ENCODE measurements at regions not wholly inside any gene's neighbourhood (a gene's known extent, or its start where the extent isn't known, plus 50 kb on each side); places are given as distances from the start of the nearest gene placed in this dataset.

GRCh38 chr3:113086560-113087461 is 96.0 kb downstream of the GTPBP8 start:
- ATAC-seq, result no peak
- Mint-ChIP-seq H3K9me3 (no peaks in the 10 kb centered on the region), H3K27ac (peak overlapping the region; percentile 74), H3K36me3 (no peaks in the 10 kb centered on the region), H3K4me1 (peaks cover 6% of the 10 kb centered on the region), H3K4me3 (no peak overlapping the region)
- no peak for DNase-seq (ENCODE audit: low spot score in 2 of 2)

- no peak overlapping the region for H3K4me3 Mint-ChIP-seq
- H3K36me3 Mint-ChIP-seq, result no peaks in the 10 kb centered on the region
- no peak overlapping the region for H3K27ac Mint-ChIP-seq
- H3K4me1 Mint-ChIP-seq, result peaks cover 6% of the 10 kb centered on the region
- ATAC-seq, result no peak
- no peaks in the 10 kb centered on the region for H3K9me3 Mint-ChIP-seq
- DNase-seq (ENCODE audit: low spot score in 2 of 2), result no peak
Measured at GRCh38 chr3:113088616-113089015, 97.8 kb downstream of the GTPBP8 start.

- H3K9me3 Mint-ChIP-seq, result no peaks in the 10 kb centered on the region
- no peak overlapping the region for H3K27ac Mint-ChIP-seq
- H3K4me3 Mint-ChIP-seq, result no peak overlapping the region
- H3K4me1 Mint-ChIP-seq, result peaks cover 6% of the 10 kb centered on the region
- ATAC-seq (no peak), DNase-seq (ENCODE audit: low spot score in 2 of 2) (no peak)
- no peaks in the 10 kb centered on the region for H3K36me3 Mint-ChIP-seq
Measured at GRCh38 chr3:113091417-113091816, 100.6 kb downstream of the GTPBP8 start.

- Mint-ChIP-seq H3K9me3 (no peaks in the 10 kb centered on the region), H3K4me3 (no peak overlapping the region), H3K36me3 (no peaks in the 10 kb centered on the region), H3K4me1 (no peaks in the 10 kb centered on the region), H3K27ac (no peak overlapping the region)
- DNase-seq (ENCODE audit: low spot score in 2 of 2) (no peak), ATAC-seq (no peak)
Measured at GRCh38 chr3:113092746-113093145, 102.0 kb downstream of the GTPBP8 start.

GRCh38 chr3:113094337-113095221 is 103.8 kb downstream of the GTPBP8 start:
- Mint-ChIP-seq H3K27ac (no peak overlapping the region), H3K4me1 (no peaks in the 10 kb centered on the region), H3K9me3 (no peaks in the 10 kb centered on the region), H3K4me3 (no peak overlapping the region), H3K36me3 (no peaks in the 10 kb centered on the region)
- ATAC-seq, result no peak
- no peak for DNase-seq (ENCODE audit: low spot score in 2 of 2)

- Mint-ChIP-seq H3K36me3 (no peaks in the 10 kb centered on the region), H3K4me1 (no peaks in the 10 kb centered on the region), H3K27ac (no peak overlapping the region), H3K4me3 (no peak overlapping the region), H3K9me3 (no peaks in the 10 kb centered on the region)
- DNase-seq (ENCODE audit: low spot score in 2 of 2) (no peak), ATAC-seq (no peak)
Measured at GRCh38 chr3:113096188-113096892, 105.6 kb downstream of the GTPBP8 start.

- H3K27ac Mint-ChIP-seq, result no peak overlapping the region
- no peak overlapping the region for H3K4me3 Mint-ChIP-seq
- H3K4me1 Mint-ChIP-seq, result no peaks in the 10 kb centered on the region
- no peak for ATAC-seq
- H3K36me3 Mint-ChIP-seq, result no peaks in the 10 kb centered on the region
- H3K9me3 Mint-ChIP-seq, result no peaks in the 10 kb centered on the region
- DNase-seq (ENCODE audit: low spot score in 2 of 2), result no peak
Measured at GRCh38 chr3:113097960-113098447, 107.2 kb downstream of the GTPBP8 start.

GRCh38 chr3:113100063-113100462 is 109.3 kb downstream of the GTPBP8 start:
- Mint-ChIP-seq H3K27ac (no peak overlapping the region), H3K9me3 (no peaks in the 10 kb centered on the region), H3K36me3 (no peaks in the 10 kb centered on the region), H3K4me3 (no peak overlapping the region), H3K4me1 (no peaks in the 10 kb centered on the region)
- ATAC-seq (no peak), DNase-seq (ENCODE audit: low spot score in 2 of 2) (no peak)

GRCh38 chr3:113103588-113103987 is 107.8 kb upstream of the BOC start:
- Mint-ChIP-seq H3K4me3 (no peak overlapping the region), H3K27ac (no peak overlapping the region), H3K4me1 (no peaks in the 10 kb centered on the region), H3K9me3 (no peaks in the 10 kb centered on the region), H3K36me3 (no peaks in the 10 kb centered on the region)
- DNase-seq (ENCODE audit: low spot score in 2 of 2), result no peak
- ATAC-seq, result no peak

GRCh38 chr3:113104357-113105092 is 106.8 kb upstream of the BOC start:
- Mint-ChIP-seq H3K36me3 (no peaks in the 10 kb centered on the region), H3K4me1 (no peaks in the 10 kb centered on the region), H3K9me3 (no peaks in the 10 kb centered on the region), H3K27ac (no peak overlapping the region), H3K4me3 (no peak overlapping the region)
- DNase-seq (ENCODE audit: low spot score in 2 of 2) (no peak), ATAC-seq (no peak)

- ATAC-seq (no peak), DNase-seq (ENCODE audit: low spot score in 2 of 2) (no peak)
- H3K9me3 Mint-ChIP-seq, result no peaks in the 10 kb centered on the region
- H3K27ac Mint-ChIP-seq, result no peak overlapping the region
- H3K4me1 Mint-ChIP-seq, result no peaks in the 10 kb centered on the region
- no peaks in the 10 kb centered on the region for H3K36me3 Mint-ChIP-seq
- no peak overlapping the region for H3K4me3 Mint-ChIP-seq
Measured at GRCh38 chr3:113105093-113105449, 106.3 kb upstream of the BOC start.

GRCh38 chr3:113105966-113106660 is 105.2 kb upstream of the BOC start:
- no peak for ATAC-seq
- H3K9me3 Mint-ChIP-seq, result no peaks in the 10 kb centered on the region
- H3K27ac Mint-ChIP-seq, result no peak overlapping the region
- peaks cover 6% of the 10 kb centered on the region for H3K4me1 Mint-ChIP-seq
- no peak overlapping the region for H3K4me3 Mint-ChIP-seq
- H3K36me3 Mint-ChIP-seq, result no peaks in the 10 kb centered on the region
- DNase-seq (ENCODE audit: low spot score in 2 of 2), result no peak

GRCh38 chr3:113110267-113110666 is 101.1 kb upstream of the BOC start:
- Mint-ChIP-seq H3K4me3 (no peak overlapping the region), H3K36me3 (no peaks in the 10 kb centered on the region)
- no peak for DNase-seq (ENCODE audit: low spot score in 2 of 2)

GRCh38 chr3:113111011-113111707 is 100.2 kb upstream of the BOC start:
- no peaks in the 10 kb centered on the region for H3K36me3 Mint-ChIP-seq
- peak; percentile 89 for ATAC-seq
- H3K27ac Mint-ChIP-seq, result no peak overlapping the region
- H3K4me3 Mint-ChIP-seq, result no peak overlapping the region
- DNase-seq (ENCODE audit: low spot score in 2 of 2), result no peak
- no peaks in the 10 kb centered on the region for H3K9me3 Mint-ChIP-seq
- H3K4me1 Mint-ChIP-seq, result peaks cover 11% of the 10 kb centered on the region

More at GRCh38 chr3:113110267-113110666, 101.1 kb upstream of the BOC start:
- Mint-ChIP-seq H3K4me1 (peaks cover 11% of the 10 kb centered on the region), H3K27ac (no peak overlapping the region), H3K9me3 (no peaks in the 10 kb centered on the region)
- ATAC-seq, result no peak
